ENCODE measurements at regions not wholly inside any gene's neighbourhood (a gene's known extent, or its start where the extent isn't known, plus 50 kb on each side); places are given as distances from the start of the nearest gene placed in this dataset.

DNA sequence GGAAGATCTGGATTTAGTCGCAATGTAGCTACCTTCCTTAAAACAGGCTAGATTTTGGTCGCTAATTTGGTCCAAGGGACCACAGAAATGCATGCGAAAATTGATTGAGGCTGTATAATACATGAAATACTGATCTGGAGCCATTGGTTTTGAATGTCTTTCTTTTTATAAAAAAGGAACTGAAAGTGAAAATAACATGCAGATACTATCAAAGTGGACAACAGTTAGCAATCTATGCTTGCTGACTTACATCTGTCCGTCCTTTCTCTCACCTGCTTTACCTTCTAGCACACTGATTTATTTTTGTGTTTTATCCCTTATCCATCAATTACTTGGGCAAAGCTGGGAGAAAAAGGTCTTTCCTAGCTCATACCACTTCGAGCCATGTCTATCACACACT lies 1459.8 kb upstream of the ACVR2A start:
- no peak for TF ChIP-seq EZH2 (IDR thresholded peaks at IDR 0.05; ENCODE audit: low read length, unreplicated experiment)
- TF ChIP-seq, protein P1, sequence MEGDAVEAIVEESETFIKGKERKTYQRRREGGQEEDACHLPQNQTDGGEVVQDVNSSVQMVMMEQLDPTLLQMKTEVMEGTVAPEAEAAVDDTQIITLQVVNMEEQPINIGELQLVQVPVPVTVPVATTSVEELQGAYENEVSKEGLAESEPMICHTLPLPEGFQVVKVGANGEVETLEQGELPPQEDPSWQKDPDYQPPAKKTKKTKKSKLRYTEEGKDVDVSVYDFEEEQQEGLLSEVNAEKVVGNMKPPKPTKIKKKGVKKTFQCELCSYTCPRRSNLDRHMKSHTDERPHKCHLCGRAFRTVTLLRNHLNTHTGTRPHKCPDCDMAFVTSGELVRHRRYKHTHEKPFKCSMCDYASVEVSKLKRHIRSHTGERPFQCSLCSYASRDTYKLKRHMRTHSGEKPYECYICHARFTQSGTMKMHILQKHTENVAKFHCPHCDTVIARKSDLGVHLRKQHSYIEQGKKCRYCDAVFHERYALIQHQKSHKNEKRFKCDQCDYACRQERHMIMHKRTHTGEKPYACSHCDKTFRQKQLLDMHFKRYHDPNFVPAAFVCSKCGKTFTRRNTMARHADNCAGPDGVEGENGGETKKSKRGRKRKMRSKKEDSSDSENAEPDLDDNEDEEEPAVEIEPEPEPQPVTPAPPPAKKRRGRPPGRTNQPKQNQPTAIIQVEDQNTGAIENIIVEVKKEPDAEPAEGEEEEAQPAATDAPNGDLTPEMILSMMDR (conservative IDR thresholded peaks at IDR 0.05; ENCODE audit: low read depth, low read length): no peak

Data from PC-3 (cell line).